ENCODE measurements at regions not wholly inside any gene's neighbourhood (a gene's known extent, or its start where the extent isn't known, plus 50 kb on each side); places are given as distances from the start of the nearest gene placed in this dataset.

GRCh38 chr21:36534656-36535055 lies 54.7 kb upstream of the CLDN14 start:
- no peak overlapping the region for H2BK15ac ChIP-seq (ENCODE audit: low read depth, low read length)
- no peaks in the 10 kb centered on the region for H3K79me1 ChIP-seq (ENCODE audit: insufficient read depth, low read depth, low read length, poor library complexity, severe bottlenecking)
- H3K18ac ChIP-seq (ENCODE audit: insufficient read length, low read depth, low read length) = no peak overlapping the region
- no peak overlapping the region for H3K4me2 ChIP-seq (ENCODE audit: insufficient read depth, insufficient read length, low read length)
- no CpG with 5 or more reads among the region's 3 CpGs for WGBS (ENCODE audit: extremely low coverage, insufficient read length, low lambda C conversion rate)
- no peak overlapping the region for H3K56ac ChIP-seq (ENCODE audit: insufficient read length, low read depth, low read length)
- no peak overlapping the region for H3K23ac ChIP-seq (ENCODE audit: insufficient read length, low read depth, low read length)
- H4K20me1 ChIP-seq (ENCODE audit: control insufficient read depth, insufficient read depth, insufficient read length) = no peaks in the 10 kb centered on the region
- TF ChIP-seq CTCF (conservative IDR thresholded peaks at IDR 0.05) = no peak
- no peak overlapping the region for H2AK5ac ChIP-seq (ENCODE audit: insufficient read length, low read length)
- H3K14ac ChIP-seq (ENCODE audit: insufficient read depth, low read length) = no peak overlapping the region
- no peaks in the 10 kb centered on the region for H3K79me2 ChIP-seq (ENCODE audit: insufficient read depth, low read length)
- H3K9me3 ChIP-seq (ENCODE audit: control insufficient read depth, low read depth, low read length) = no peaks in the 10 kb centered on the region
- Mint-ChIP-seq H3K4me3 (no peak overlapping the region), H3K9me3 (no peaks in the 10 kb centered on the region), H3K27ac (no peak overlapping the region), H3K36me3 (ENCODE audit: insufficient read depth in 1 of 3, low read depth in 3 of 3) (no peaks in the 10 kb centered on the region), H3K4me1 (peaks cover 16% of the 10 kb centered on the region in 2 experiments), H3K27me3 (ENCODE audit: low read depth) (no peaks in the 10 kb centered on the region; the same call in 1 of the 2 replicates)
- H4K5ac ChIP-seq (ENCODE audit: insufficient read length, low read depth, low read length) = no peak overlapping the region
- H4K91ac ChIP-seq (ENCODE audit: insufficient read length, low read depth, low read length) = no peak overlapping the region
- no peak overlapping the region for H2BK5ac ChIP-seq (ENCODE audit: insufficient read length, low read length)
- no peak overlapping the region for H3K4ac ChIP-seq (ENCODE audit: low read depth, low read length)
- H3K9ac ChIP-seq (ENCODE audit: extremely low read depth, insufficient read length, low read length) = no peak overlapping the region
- no peaks in the 10 kb centered on the region for H3K27me3 ChIP-seq (ENCODE audit: insufficient read depth, low read length)
- H2BK20ac ChIP-seq (ENCODE audit: low read depth, low read length, poor library complexity, severe bottlenecking) = no peak overlapping the region
- no peak overlapping the region for H3K27ac ChIP-seq (ENCODE audit: insufficient read length, low read depth, low read length)
- no peak overlapping the region for H2BK12ac ChIP-seq (ENCODE audit: insufficient read length, low read depth, low read length)
- H3K23me2 ChIP-seq (ENCODE audit: insufficient read length, low read depth, low read length, poor library complexity, severe bottlenecking) = no peaks in the 10 kb centered on the region
- H3K4me1 ChIP-seq (ENCODE audit: insufficient read depth, low read length) = peaks cover 2% of the 10 kb centered on the region; the same call in 1 of the 2 replicates
- DNase-seq = no peak
- H2AFZ ChIP-seq (ENCODE audit: low read length) = no peak overlapping the region
- no peak overlapping the region for H4K8ac ChIP-seq (replicated peaks; ENCODE audit: insufficient read length, low read depth, low read length)
- H2BK120ac ChIP-seq (ENCODE audit: low read depth, low read length, poor library complexity, severe bottlenecking) = no peak overlapping the region
- no peak overlapping the region for H3T11ph ChIP-seq (ENCODE audit: low read length)
